ENCODE measurements at regions not wholly inside any gene's neighbourhood (a gene's known extent, or its start where the extent isn't known, plus 50 kb on each side); places are given as distances from the start of the nearest gene placed in this dataset.

- Histone ChIP-seq H3F3A (ENCODE audit: low read depth) (no peaks in the 10 kb centered on the region), H3K4me1 (ENCODE audit: insufficient read depth, low read length, poor library complexity, severe bottlenecking) (no peaks in the 10 kb centered on the region), H3K79me2 (ENCODE audit: insufficient read depth, low read length) (no peaks in the 10 kb centered on the region), H3K27me3 (ENCODE audit: insufficient read depth, low read length, poor library complexity, severe bottlenecking) (no peaks in the 10 kb centered on the region), H3K9me3 (ENCODE audit: insufficient read depth, low read depth, low read length) (no peaks in the 10 kb centered on the region), H3K9ac (ENCODE audit: low read depth, low read length, poor library complexity, severe bottlenecking) (no peak overlapping the region), H3K4me2 (ENCODE audit: low read depth, low read length, poor library complexity, severe bottlenecking) (no peak overlapping the region), H3K9me2 (replicated peaks; ENCODE audit: low read depth, low read length) (no peaks in the 10 kb centered on the region), H2AFZ (ENCODE audit: low read length) (no peak overlapping the region), H4K20me1 (ENCODE audit: insufficient read depth, low read length, poor library complexity, severe bottlenecking) (no peaks in the 10 kb centered on the region), H3K4me3 (ENCODE audit: low read length, poor library complexity, severe bottlenecking) (no peak overlapping the region), H3K36me3 (ENCODE audit: insufficient read depth, low read length) (no peaks in the 10 kb centered on the region)
- TF ChIP-seq CTCF (conservative IDR thresholded peaks at IDR 0.05; ENCODE audit: low read length) (no peak), EZH2phosphoT487 (IDR thresholded peaks at IDR 0.05; ENCODE audit: borderline replicate concordance) (no peak)
These were observed 452.1 kb upstream of the RPS6KA3 start for GRCh38 chrX:20718592-20719380.

GRCh38 chrX:20715176-20715575, 448.5 kb upstream of the RPS6KA3 start:
- TF ChIP-seq EZH2phosphoT487 (IDR thresholded peaks at IDR 0.05; ENCODE audit: borderline replicate concordance): no peak
- no peak for TF ChIP-seq CTCF (conservative IDR thresholded peaks at IDR 0.05; ENCODE audit: low read length)
- no peak overlapping the region for H3K4me3 ChIP-seq (ENCODE audit: low read length, poor library complexity, severe bottlenecking)
- no peak overlapping the region for H3K9ac ChIP-seq (ENCODE audit: low read depth, low read length, poor library complexity, severe bottlenecking)
- no peaks in the 10 kb centered on the region for H3K9me2 ChIP-seq (replicated peaks; ENCODE audit: low read depth, low read length)
- H3K4me2 ChIP-seq (ENCODE audit: low read depth, low read length, poor library complexity, severe bottlenecking): no peak overlapping the region
- no peaks in the 10 kb centered on the region for H3K4me1 ChIP-seq (ENCODE audit: insufficient read depth, low read length, poor library complexity, severe bottlenecking)
- no peaks in the 10 kb centered on the region for H3K27me3 ChIP-seq (ENCODE audit: insufficient read depth, low read length, poor library complexity, severe bottlenecking)
- no peaks in the 10 kb centered on the region for H4K20me1 ChIP-seq (ENCODE audit: insufficient read depth, low read length, poor library complexity, severe bottlenecking)
- no peak overlapping the region for H2AFZ ChIP-seq (ENCODE audit: low read length)
- no peaks in the 10 kb centered on the region for H3K9me3 ChIP-seq (ENCODE audit: insufficient read depth, low read depth, low read length)
- no peaks in the 10 kb centered on the region for H3F3A ChIP-seq (ENCODE audit: low read depth)
- no peaks in the 10 kb centered on the region for H3K36me3 ChIP-seq (ENCODE audit: insufficient read depth, low read length)
- H3K79me2 ChIP-seq (ENCODE audit: insufficient read depth, low read length): no peaks in the 10 kb centered on the region

GRCh38 chrX:20712811-20713210, 446.1 kb upstream of the RPS6KA3 start:
- Histone ChIP-seq H3K27me3 (ENCODE audit: insufficient read depth, low read length, poor library complexity, severe bottlenecking) (no peaks in the 10 kb centered on the region), H3K9me2 (replicated peaks; ENCODE audit: low read depth, low read length) (no peaks in the 10 kb centered on the region), H2AFZ (ENCODE audit: low read length) (no peak overlapping the region), H3F3A (ENCODE audit: low read depth) (no peaks in the 10 kb centered on the region), H3K4me2 (ENCODE audit: low read depth, low read length, poor library complexity, severe bottlenecking) (no peak overlapping the region), H4K20me1 (ENCODE audit: insufficient read depth, low read length, poor library complexity, severe bottlenecking) (no peaks in the 10 kb centered on the region), H3K4me1 (ENCODE audit: insufficient read depth, low read length, poor library complexity, severe bottlenecking) (no peaks in the 10 kb centered on the region), H3K4me3 (ENCODE audit: low read length, poor library complexity, severe bottlenecking) (no peak overlapping the region), H3K9me3 (ENCODE audit: insufficient read depth, low read depth, low read length) (no peaks in the 10 kb centered on the region), H3K9ac (ENCODE audit: low read depth, low read length, poor library complexity, severe bottlenecking) (no peak overlapping the region), H3K79me2 (ENCODE audit: insufficient read depth, low read length) (no peaks in the 10 kb centered on the region), H3K36me3 (ENCODE audit: insufficient read depth, low read length) (no peaks in the 10 kb centered on the region)
- no peak for TF ChIP-seq CTCF (conservative IDR thresholded peaks at IDR 0.05; ENCODE audit: low read length)
- no peak for TF ChIP-seq EZH2phosphoT487 (IDR thresholded peaks at IDR 0.05; ENCODE audit: borderline replicate concordance)
